ENCODE measurements at regions not wholly inside any gene's neighbourhood (a gene's known extent, or its start where the extent isn't known, plus 50 kb on each side); places are given as distances from the start of the nearest gene placed in this dataset.

- TF ChIP-seq SP1 (IDR thresholded peaks at IDR 0.05): no peak
- TF ChIP-seq TARDBP (IDR thresholded peaks at IDR 0.05): no peak
- no peak for TF ChIP-seq FOXM1 (IDR thresholded peaks at IDR 0.05; ENCODE audit: borderline replicate concordance)
Observed at GRCh38 chr10:7493996-7494395, 83.2 kb upstream of the SFMBT2 start.
